ENCODE measurements at regions not wholly inside any gene's neighbourhood (a gene's known extent, or its start where the extent isn't known, plus 50 kb on each side); places are given as distances from the start of the nearest gene placed in this dataset.
A peak's percentile ranks its signal among the peaks of the same experiment; 100 is the strongest.
"Not testable (repeated sequence)": the region's sequence is repeated elsewhere in the genome, so short reads cannot be mapped to it uniquely, and the experiment has no call there.

DNA sequence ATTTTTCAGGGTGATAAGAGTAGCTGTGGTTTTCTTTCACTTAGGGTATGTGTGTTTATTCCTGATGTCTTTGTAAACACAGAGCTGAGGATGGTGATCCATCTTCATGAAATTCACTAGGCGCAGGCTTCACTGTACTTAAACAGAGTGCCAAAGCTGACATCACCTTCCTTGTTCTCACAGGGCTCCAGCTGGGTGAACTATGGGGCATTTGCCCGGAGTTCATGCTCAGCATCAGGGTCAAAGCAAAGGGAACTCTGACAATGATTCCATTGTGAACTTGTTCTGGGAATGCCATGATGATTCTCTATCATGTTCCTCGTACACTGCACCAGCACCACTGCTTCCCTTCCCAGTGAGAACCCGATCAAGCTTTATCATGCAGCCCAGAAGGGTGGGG, 184.8 kb upstream of the P2RY1 start:
- Mint-ChIP-seq H3K36me3 (no peaks in the 10 kb centered on the region), H3K27ac (no peak overlapping the region), H3K4me1 (peaks cover 0 to 3% (median 2%) of the 10 kb centered on the region in 3 donors), H3K4me3 (no peak overlapping the region), H3K27me3 (peaks cover 8% of the 10 kb centered on the region), H3K9me3 (peaks cover 1 to 3% (median 1%) of the 10 kb centered on the region in 3 donors)

DNA sequence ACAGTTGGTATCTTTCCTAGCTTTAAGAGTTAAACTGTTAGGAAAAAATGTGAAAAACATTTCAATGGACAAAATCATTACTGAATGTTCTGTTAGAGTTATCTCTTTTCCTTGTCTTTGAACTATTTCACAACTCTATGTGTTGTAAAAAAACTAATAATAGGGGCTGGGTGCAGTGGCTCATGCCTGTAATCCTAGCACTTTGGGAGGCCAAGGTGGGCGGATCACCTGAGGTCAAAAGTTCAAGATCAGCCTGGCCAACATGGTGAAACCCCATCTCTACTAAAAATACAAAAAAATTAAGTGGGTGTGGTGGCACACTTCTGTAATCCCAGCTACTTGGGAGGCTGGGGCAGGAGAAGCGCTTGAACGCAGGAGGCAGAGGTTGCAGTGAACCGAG, 184.0 kb upstream of the P2RY1 start:
- not testable (repeated sequence) for H3K9me3 Mint-ChIP-seq, H3K4me3 Mint-ChIP-seq, H3K36me3 Mint-ChIP-seq, H3K27me3 Mint-ChIP-seq, H3K4me1 Mint-ChIP-seq, H3K27ac Mint-ChIP-seq

DNA sequence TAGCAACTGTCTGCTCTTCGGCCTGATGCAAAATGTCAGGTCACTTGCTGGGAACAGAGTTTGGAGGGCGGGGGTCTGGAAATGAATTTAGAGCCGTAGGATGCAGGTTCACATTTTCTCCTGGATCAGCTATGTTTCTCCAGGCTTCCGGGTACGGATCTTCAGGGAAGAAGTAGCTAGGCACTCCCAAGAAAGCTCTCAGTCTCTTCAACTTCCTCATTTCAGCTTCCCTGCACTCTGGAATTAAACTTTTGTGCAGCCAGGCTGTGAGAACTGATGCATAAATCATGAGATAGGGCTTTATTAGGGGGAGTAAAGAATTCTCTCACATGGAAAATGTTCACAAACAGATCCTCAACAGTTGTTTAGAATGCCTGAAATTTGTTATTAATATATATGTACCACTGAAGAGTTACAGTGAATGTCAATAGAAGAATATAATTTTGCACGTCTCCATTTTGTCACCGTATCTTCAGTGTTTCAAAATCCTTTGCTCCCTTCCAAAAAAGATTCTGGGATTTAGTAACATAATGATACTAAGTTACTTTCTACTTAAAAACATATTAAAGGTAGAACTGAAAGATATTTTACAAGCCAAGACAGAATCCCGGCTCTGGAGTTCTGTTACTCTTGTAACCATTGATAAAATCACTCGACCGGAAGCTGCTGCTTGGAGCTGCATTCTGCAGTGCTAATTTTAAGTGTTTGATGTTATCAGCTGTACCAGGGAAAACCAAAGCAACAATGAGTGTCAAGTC, 178.5 kb upstream of the P2RY1 start:
- H3K27ac Mint-ChIP-seq, result no peak overlapping the region
- no peak overlapping the region for H3K4me3 Mint-ChIP-seq
- peaks cover 0 to 5% (median 1%) of the 10 kb centered on the region in 3 donors for H3K9me3 Mint-ChIP-seq
- no peaks in the 10 kb centered on the region for H3K36me3 Mint-ChIP-seq
- H3K4me1 Mint-ChIP-seq, result peaks cover 0 to 3% (median 0%) of the 10 kb centered on the region in 3 donors
- peaks cover 4% of the 10 kb centered on the region for H3K27me3 Mint-ChIP-seq

DNA sequence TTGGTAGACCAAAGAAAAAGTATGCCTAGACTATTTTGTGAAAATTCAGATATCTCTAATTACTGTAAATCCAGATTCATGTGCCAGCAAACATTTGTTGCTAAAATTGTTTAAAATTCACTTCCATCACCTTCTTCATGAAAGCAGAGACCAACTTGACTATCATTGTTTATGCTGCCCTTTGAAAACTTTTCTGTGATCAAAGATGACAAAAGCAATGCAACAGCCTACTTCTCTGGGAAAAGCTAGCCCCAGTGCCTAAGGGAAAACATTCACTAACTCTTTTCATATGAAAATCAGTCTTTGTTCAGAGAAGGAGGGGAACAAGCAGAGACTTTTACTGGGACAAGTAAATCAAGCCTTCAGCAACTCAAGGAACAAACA, 178.0 kb upstream of the P2RY1 start:
- peaks cover 0 to 3% (median 0%) of the 10 kb centered on the region in 3 donors for H3K4me1 Mint-ChIP-seq
- no peaks in the 10 kb centered on the region for H3K36me3 Mint-ChIP-seq
- H3K9me3 Mint-ChIP-seq, result peaks cover 1 to 5% (median 3%) of the 10 kb centered on the region in 3 donors
- no peak overlapping the region for H3K27ac Mint-ChIP-seq
- no peak overlapping the region for H3K4me3 Mint-ChIP-seq
- peaks cover 4% of the 10 kb centered on the region for H3K27me3 Mint-ChIP-seq

- Mint-ChIP-seq H3K9me3 (peaks cover 3 to 9% (median 5%) of the 10 kb centered on the region in 3 donors), H3K27ac (no peak overlapping the region), H3K27me3 (peaks cover 3% of the 10 kb centered on the region), H3K4me3 (no peak overlapping the region), H3K36me3 (no peaks in the 10 kb centered on the region), H3K4me1 (peaks cover 0 to 3% (median 0%) of the 10 kb centered on the region in 3 donors)
Observed at GRCh38 chr3:152658977-152659720, 175.8 kb upstream of the P2RY1 start.

- H3K36me3 Mint-ChIP-seq, result no peaks in the 10 kb centered on the region
- H3K27me3 Mint-ChIP-seq, result peaks cover 1% of the 10 kb centered on the region
- H3K27ac Mint-ChIP-seq, result no peak overlapping the region
- no peaks in the 10 kb centered on the region for H3K4me1 Mint-ChIP-seq
- H3K9me3 Mint-ChIP-seq, result peaks cover 3 to 9% (median 5%) of the 10 kb centered on the region in 3 donors
- no peak overlapping the region for H3K4me3 Mint-ChIP-seq
Observed at GRCh38 chr3:152662157-152662556, 172.8 kb upstream of the P2RY1 start.

GRCh38 chr3:152664766-152665165, 170.2 kb upstream of the P2RY1 start:
- H3K27ac Mint-ChIP-seq, result no peak overlapping the region
- H3K36me3 Mint-ChIP-seq, result no peaks in the 10 kb centered on the region
- peaks cover 3 to 9% (median 3%) of the 10 kb centered on the region in 3 donors for H3K9me3 Mint-ChIP-seq
- no peaks in the 10 kb centered on the region for H3K4me1 Mint-ChIP-seq
- H3K4me3 Mint-ChIP-seq, result no peak overlapping the region
- H3K27me3 Mint-ChIP-seq, result no peaks in the 10 kb centered on the region

- no peak overlapping the region for H3K4me3 Mint-ChIP-seq
- peaks cover 8% of the 10 kb centered on the region for H3K27me3 Mint-ChIP-seq
- H3K36me3 Mint-ChIP-seq, result peaks cover 3% of the 10 kb centered on the region
- peaks cover 0 to 6% (median 0%) of the 10 kb centered on the region in 3 donors for H3K4me1 Mint-ChIP-seq
- H3K9me3 Mint-ChIP-seq, result peaks cover 0 to 3% (median 2%) of the 10 kb centered on the region in 3 donors
- H3K27ac Mint-ChIP-seq, result no peak overlapping the region
Observed at GRCh38 chr3:152667267-152667666, 167.7 kb upstream of the P2RY1 start.

- H3K4me3 Mint-ChIP-seq, result no peak overlapping the region
- H3K9me3 Mint-ChIP-seq, result no peaks in the 10 kb centered on the region
- no peak overlapping the region for H3K27ac Mint-ChIP-seq
- H3K27me3 Mint-ChIP-seq, result peaks cover 8% of the 10 kb centered on the region
- peaks cover 0 to 6% (median 0%) of the 10 kb centered on the region in 3 donors for H3K4me1 Mint-ChIP-seq
- H3K36me3 Mint-ChIP-seq, result peaks cover 3% of the 10 kb centered on the region
Observed at GRCh38 chr3:152669560-152669959, 165.4 kb upstream of the P2RY1 start.

DNA sequence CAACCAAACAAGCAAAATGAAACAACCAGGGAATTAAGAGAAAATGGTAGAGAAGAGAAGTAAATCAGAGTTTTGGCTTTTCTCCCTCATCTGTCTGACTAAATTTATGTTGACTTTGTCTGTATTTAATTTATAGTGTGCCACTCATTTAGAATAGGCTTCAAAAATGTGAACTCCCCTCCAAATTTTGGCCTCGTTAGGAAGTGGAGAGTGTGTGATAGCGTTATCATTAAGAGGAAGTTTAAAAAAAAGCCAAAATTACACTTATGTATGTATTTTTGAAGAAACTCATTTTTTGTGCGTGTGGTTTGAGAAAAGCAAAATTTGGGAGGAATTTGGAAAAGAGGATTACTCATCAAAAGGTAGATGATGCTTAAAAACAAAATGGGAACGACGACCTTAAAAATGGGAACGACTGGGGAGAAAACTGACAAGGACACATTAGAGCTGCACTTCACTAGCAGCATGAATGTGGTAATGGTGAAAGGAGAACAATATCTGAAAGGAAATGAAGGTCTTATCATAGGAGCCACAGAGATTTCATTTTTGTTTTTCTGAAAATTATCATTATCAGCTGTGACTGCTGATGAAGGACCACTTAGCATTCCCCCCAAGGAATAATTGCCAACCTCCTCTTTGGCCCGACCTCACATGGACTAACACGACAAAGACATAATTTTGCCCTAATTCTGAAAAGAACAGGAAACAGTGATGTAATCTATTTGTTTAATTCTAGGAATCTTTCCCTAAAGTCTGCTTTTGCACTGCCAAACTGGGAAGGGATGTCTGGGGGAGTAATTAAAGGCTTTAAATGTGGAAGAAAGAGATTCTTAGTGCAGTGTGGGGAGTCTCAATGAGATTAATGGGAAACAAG, 163.2 kb upstream of the P2RY1 start:
- peaks cover 3% of the 10 kb centered on the region for H3K36me3 Mint-ChIP-seq
- H3K4me3 Mint-ChIP-seq, result peak overlapping the region in 1 of 4 donors; percentile 15
- H3K27ac Mint-ChIP-seq, result no peak overlapping the region
- no peaks in the 10 kb centered on the region for H3K9me3 Mint-ChIP-seq
- peaks cover 0 to 6% (median 0%) of the 10 kb centered on the region in 3 donors for H3K4me1 Mint-ChIP-seq
- peaks cover 8% of the 10 kb centered on the region for H3K27me3 Mint-ChIP-seq

DNA sequence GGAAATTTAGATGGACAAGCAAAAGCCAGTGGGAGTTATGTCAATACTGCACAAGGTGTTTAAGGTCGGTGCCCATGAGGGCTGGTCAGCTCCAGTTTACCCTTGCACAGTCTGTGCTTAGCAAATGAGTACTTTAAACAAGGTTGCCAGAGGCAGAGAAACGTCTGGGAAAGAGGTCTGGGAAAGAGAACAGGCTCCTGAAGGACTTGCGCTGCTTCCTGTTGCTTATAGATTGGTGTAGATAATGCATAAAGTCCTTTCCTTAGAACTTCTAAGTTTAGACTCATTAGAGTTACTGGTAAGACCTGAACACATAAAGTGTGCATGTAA, 162.6 kb upstream of the P2RY1 start:
- H3K27me3 Mint-ChIP-seq, result peaks cover 8% of the 10 kb centered on the region
- peaks cover 0 to 6% (median 0%) of the 10 kb centered on the region in 3 donors for H3K4me1 Mint-ChIP-seq
- no peak overlapping the region for H3K27ac Mint-ChIP-seq
- H3K4me3 Mint-ChIP-seq, result no peak overlapping the region
- H3K36me3 Mint-ChIP-seq, result peaks cover 3% of the 10 kb centered on the region
- H3K9me3 Mint-ChIP-seq, result no peaks in the 10 kb centered on the region

- no peak overlapping the region for H3K27ac Mint-ChIP-seq
- no peak overlapping the region for H3K4me3 Mint-ChIP-seq
- H3K9me3 Mint-ChIP-seq, result no peaks in the 10 kb centered on the region
- H3K4me1 Mint-ChIP-seq, result peaks cover 0 to 1% (median 0%) of the 10 kb centered on the region in 3 donors
- H3K36me3 Mint-ChIP-seq, result no peaks in the 10 kb centered on the region
- no peaks in the 10 kb centered on the region for H3K27me3 Mint-ChIP-seq
Observed at GRCh38 chr3:152676810-152677379, 158.0 kb upstream of the P2RY1 start.

- H3K4me3 Mint-ChIP-seq, result no peak overlapping the region
- no peak overlapping the region for H3K27ac Mint-ChIP-seq
- no peaks in the 10 kb centered on the region for H3K9me3 Mint-ChIP-seq
- H3K27me3 Mint-ChIP-seq, result no peaks in the 10 kb centered on the region
- H3K36me3 Mint-ChIP-seq, result no peaks in the 10 kb centered on the region
- H3K4me1 Mint-ChIP-seq, result no peaks in the 10 kb centered on the region
Observed at GRCh38 chr3:152677491-152677890, 157.4 kb upstream of the P2RY1 start.

GRCh38 chr3:152682477-152682876, 152.5 kb upstream of the P2RY1 start:
- Mint-ChIP-seq H3K36me3 (peaks cover 2% of the 10 kb centered on the region), H3K9me3 (no peaks in the 10 kb centered on the region), H3K4me3 (no peak overlapping the region), H3K4me1 (no peaks in the 10 kb centered on the region), H3K27me3 (no peaks in the 10 kb centered on the region), H3K27ac (no peak overlapping the region)

GRCh38 chr3:152683521-152683999, 151.4 kb upstream of the P2RY1 start:
- Mint-ChIP-seq H3K36me3 (peaks cover 2% of the 10 kb centered on the region), H3K4me3 (no peak overlapping the region), H3K4me1 (no peaks in the 10 kb centered on the region), H3K9me3 (no peaks in the 10 kb centered on the region), H3K27ac (no peak overlapping the region), H3K27me3 (no peaks in the 10 kb centered on the region)
